HG03196 (cell line): ENCODE measurements at regions not wholly inside any gene's neighbourhood (a gene's known extent, or its start where the extent isn't known, plus 50 kb on each side); places are given as distances from the start of the nearest gene placed in this dataset.

Experiments
- ATAC-seq: cut with Tn5 transposase; IDR thresholded peaks from one replicate; pipeline ENCODE4 v1.9.1; 2021; ENCODE audit not compliant: unreplicated experiment

DNA sequence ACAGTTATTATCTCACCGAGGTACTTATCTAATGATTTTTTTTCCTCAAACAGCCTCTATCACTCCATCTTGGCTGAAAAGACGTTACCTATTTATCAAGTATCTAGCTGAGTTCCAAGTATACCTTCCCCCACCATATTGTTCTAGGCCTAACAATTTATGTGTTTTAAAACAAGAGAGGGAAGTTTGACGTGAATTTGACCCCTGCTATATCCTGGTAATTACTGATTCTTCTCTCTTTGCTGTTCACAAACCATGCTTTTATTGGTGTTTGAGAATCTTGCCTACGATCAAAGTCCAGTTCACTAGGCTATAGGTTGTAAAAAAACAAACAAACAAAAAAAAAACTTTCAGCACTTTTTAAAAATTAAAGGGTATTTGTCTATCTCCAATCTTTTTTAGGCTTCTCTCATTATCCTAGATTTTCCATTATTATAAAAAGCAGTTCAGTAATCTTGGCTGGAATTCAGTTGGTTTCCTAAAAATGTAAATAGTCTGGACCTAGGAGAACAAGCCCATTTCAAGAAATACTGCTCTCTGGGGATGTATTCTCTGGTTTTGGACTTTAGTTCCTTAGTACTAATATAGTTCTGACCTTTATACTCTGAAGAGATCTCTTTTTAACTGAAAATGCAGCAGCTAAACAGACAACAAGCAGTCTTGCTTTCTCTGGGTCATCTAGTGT is 505.4 kb downstream of the CPS1 start:
- no peak for ATAC-seq

DNA sequence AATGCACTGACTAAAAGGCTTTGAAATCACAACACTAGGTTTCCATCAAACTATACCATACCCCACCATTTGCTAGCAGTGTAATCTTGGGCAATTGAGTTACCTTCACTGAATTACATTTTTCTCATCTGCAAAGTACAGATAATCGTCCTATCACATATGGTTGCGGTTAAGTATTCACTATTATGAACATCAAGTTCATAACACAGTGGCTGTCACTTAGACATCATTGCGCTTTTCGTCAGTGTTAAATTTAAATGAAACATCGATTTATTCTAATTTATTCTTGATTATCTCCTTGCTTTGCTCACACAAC is 505.9 kb downstream of the CPS1 start:
- no peak for ATAC-seq

DNA sequence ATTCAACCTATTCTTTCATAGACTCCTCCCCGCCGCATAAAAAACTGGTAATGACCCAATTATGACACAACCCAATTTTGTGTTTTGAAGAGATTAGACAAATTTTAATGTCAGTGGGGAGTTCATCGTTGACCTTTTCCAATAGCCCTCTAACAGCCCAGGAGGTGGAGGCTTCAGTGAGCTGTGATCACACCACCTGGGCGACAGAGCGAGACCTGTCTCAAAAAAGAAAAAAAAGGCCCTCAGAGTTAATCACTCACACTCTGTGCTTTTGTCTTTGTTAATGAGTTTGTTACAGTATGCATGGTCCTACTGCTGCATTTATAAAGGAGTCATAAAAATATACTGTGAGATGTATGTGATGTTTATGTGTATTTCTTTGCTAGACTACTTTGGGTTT is 510.6 kb downstream of the CPS1 start:
- no peak for ATAC-seq

DNA sequence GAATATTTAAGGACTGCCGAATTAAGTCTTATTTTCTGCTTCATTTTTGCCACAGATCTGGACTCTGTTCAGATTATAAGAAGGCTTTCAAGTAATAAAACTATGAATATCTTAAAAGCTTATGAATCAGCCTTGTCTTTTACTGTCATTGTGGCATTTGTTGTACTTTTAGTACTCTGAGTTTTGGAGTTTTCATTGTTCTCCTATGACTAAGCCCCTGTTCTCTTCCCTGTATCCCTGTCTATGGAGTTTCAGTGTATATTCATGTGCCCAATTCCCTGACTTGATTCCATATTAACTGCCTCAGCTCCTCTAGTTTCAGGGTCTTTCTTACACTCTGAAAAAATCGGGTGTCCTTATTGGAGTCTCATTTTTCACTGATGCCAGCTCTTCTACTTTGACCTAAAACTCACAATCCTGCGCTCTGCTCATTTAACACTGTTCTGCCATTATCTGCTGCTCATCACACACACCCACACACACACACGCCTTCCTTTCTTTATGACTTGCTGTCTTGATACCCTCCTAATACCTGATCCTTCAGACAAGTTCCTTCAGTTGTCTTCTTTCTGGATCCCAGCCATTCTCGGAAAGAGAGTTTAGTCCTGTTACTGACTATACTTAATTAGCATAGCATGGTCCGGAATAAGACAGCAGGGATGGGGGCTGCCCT is 511.8 kb downstream of the CPS1 start:
- ATAC-seq = no peak

- no peak for ATAC-seq
These were observed 514.1 kb downstream of the CPS1 start for GRCh38 chr2:211070547-211070946.

GRCh38 chr2:211077216-211077767 is 520.9 kb downstream of the CPS1 start:
- no peak for ATAC-seq

DNA sequence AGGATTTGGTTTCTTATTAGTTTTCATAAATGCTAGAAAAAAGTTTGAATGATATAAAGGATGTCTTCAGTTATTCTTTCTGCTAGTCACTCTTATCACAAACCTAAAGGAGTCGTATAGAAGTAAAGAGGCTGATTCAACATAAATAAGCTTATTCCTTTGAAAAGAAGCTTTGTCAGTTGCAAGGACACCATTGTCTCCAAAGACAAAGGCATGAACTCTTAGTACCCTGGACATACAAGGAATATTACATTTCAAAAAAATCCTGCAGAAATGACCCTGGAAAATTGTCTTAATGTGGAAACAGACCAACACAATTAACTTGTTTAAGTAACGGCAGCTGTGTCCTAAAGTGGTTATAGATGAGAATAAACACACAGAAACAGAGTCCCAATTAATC is 528.0 kb downstream of the CPS1 start:
- no peak for ATAC-seq

- no peak for ATAC-seq
These were observed 528.8 kb downstream of the CPS1 start for GRCh38 chr2:211085056-211085680.

DNA sequence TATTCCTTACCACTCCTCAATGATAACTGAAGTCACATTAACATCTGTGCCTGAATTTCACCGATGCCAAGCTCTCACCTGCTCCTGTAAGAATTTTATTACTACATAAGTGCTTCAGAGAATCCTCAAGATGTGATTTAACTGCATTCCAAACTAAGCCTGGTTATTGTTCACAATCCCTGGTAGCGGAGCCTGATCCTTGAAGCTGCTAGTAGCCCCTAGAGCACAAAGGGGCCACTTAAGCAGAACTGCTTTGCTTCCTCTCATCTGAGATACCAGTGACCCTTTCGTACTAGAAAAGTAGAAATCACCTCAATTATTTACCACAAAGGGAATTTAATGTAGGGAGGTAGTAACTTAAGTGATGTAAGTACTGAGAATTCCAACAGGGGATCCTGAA is 529.6 kb downstream of the CPS1 start:
- ATAC-seq = no peak

- ATAC-seq = no peak
These were observed 532.7 kb downstream of the CPS1 start for GRCh38 chr2:211089127-211089526.

GRCh38 chr2:211093743-211094303 is 537.4 kb downstream of the CPS1 start:
- no peak for ATAC-seq

DNA sequence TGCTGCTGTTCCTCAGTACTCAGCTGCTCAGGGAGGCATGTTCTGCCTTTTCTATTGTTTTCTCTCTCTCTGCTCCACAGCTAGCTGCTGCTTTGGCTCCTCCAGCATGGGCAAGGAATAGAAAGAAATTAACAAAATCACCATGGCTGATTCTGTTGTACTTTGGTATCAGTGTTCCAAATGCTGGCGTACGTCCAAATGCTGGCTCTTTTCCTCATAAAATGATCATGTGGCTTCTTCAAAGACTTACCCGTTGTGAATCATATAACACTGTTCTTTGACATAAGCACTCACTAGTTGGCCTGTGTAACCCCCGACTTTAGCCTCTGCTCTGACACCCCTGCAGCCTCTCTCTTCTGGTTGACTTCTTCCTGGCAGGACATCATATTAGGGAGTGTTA is 547.6 kb downstream of the CPS1 start:
- ATAC-seq = no peak

DNA sequence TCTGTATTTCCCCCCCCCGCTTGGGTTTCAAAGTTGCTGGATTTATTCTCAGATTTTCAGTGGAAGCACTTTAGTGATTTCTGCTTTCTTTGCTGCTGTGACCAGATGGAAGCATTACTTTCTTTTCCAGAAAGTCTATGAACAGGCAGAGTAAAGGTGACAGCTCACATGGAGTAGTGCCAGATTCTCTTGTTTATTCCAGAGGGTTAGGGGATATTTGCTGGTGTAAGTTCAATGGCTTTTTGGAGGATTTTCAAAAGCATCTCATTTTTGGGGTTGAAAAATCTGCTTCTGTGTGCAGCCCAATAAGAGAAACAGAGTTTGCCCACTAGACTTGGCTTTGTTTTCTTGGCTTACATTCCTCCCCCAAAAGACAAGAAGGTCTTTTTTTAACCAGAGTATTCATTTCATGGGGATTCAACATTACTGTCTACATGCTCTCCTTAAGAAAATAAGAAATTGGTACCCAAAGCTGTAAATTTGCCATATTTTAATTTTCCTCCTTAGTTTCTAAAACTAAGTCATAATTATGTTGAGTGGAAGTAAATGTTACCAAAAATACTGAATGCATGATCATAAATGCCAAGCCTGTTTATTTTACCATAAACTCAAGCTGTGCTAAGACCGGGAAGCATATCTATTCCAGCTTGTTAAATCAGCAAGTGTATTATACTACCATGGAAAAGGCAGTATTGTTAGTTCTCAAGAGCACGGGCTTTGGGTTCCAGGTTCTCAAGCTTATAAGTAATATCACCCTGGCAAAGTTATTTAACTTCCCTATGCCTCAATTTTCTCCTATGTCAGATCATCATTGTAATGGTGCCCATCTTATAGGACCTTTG is 557.2 kb downstream of the CPS1 start:
- ATAC-seq = no peak

DNA sequence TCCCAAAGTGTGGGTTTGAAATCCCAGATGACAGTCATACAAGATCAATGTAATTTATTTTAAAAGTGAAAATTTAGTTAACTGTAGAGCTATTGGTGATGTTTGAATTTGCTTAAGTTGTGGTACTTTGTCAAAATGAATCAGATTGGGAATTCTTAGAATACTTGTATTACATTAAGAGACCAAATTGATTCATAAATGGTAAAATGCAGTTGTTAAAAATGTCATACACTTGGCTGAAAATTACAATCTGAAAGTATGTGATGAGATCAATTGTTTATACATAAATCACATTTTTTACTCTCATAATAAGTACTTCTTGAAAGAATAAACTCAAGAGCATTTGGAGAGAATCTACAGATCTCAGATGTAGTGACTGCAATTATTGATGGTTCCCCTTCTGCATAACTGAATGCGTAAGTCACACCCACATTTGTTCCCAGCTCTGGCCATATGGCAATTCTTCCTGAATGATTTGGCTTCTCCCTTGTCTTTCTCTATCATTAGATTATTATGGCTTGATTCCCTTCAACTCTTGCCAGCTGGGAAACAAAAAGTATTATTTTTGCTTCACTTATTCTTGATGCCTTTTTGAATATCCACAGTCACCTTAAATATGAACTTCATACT is 558.5 kb downstream of the CPS1 start:
- ATAC-seq = no peak

DNA sequence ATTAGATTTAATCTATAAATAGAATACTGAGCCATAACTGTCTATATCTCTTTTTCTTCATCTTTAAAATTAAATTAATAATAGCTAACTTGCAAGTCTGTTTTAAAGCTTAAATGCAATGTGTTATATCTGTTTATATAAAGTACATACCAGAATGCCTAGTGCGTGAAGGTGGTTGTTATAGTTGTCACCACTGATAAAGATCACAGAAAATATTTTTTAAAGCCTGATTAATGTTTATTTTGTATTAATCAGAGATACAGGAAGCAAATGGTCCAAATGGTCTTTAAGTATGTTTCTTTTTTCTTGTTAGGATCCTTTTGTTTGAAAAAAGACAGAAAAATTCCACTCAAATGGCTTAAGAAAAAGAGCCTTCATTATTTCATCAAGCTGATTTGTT is 560.6 kb downstream of the CPS1 start:
- ATAC-seq = no peak

GRCh38 chr2:211126256-211126655 is 569.9 kb downstream of the CPS1 start:
- no peak for ATAC-seq

GRCh38 chr2:211127501-211127900 is 571.1 kb downstream of the CPS1 start:
- ATAC-seq = no peak

GRCh38 chr2:211128287-211128686 is 571.9 kb downstream of the CPS1 start:
- ATAC-seq = no peak

GRCh38 chr2:211129798-211130197 is 573.4 kb downstream of the CPS1 start:
- ATAC-seq = no peak

DNA sequence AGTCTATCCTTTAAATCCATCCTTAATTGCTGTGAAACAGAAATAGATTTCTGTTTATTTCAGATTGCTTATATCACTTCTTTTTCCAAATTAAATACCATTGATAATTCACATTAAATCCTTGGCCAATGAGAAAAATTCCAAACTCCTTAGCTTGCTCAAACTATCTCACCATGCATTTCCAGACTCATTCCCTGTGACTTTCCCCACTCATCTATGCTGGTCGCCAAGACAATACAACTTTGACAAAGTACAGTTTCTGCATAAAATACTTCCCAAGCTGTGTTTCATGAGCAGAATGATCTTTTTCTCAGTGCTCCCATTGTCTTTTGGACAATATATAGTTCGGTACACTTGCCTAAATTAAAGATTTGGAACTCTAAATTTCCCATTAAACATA is 575.6 kb downstream of the CPS1 start:
- ATAC-seq = no peak

DNA sequence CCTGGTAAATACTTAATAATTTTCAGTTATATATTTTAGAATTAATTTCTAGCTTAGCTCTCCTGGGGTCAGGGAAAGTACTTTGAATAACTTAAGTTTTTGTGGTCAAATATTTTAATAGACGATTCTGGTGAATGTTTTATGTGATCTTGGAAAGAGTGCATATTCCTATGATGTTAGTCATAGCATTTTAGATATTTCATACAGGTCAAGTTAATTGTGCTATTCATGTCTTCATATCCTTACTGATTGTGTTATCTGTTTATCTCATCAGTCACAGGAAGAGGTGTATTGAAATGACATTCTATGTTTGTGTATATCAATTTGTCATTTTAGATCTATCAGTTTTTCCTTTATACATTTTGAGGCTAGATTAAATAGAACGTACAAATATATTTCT is 576.2 kb downstream of the CPS1 start:
- ATAC-seq = no peak
